ENCODE measurements at regions not wholly inside any gene's neighbourhood (a gene's known extent, or its start where the extent isn't known, plus 50 kb on each side); places are given as distances from the start of the nearest gene placed in this dataset.

DNA sequence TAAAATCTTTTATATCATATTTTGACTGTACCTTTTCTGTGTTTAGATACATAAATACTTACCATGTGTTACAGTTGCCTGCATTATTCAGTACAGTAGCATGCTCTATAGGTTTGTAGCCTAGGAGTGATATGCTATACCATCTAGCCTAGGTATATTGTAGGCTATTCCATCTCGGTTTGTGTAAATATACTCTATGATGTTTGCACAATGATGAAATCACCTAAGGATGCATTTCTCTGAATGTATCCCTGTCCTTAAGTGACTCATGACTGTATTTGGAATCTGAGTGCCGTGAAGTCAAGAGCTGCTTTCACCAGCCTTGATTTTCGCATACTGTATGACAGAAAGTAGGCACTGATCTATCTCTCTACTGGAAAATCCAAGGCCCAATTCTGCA lies 129.9 kb downstream of the UTRN start:
- TF ChIP-seq RAD21 (IDR thresholded peaks at IDR 0.05; ENCODE audit: low read depth): no peak
- TF ChIP-seq, protein P1, sequence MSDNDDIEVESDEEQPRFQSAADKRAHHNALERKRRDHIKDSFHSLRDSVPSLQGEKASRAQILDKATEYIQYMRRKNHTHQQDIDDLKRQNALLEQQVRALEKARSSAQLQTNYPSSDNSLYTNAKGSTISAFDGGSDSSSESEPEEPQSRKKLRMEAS (IDR thresholded peaks at IDR 0.05): no peak
- no peak for TF ChIP-seq TEAD4 (IDR thresholded peaks at IDR 0.05)
- no peak for TF ChIP-seq CREB1 (IDR thresholded peaks at IDR 0.05; ENCODE audit: low read depth)
- TF ChIP-seq CEBPB (IDR thresholded peaks at IDR 0.05): no peak
- TF ChIP-seq, protein P2, sequence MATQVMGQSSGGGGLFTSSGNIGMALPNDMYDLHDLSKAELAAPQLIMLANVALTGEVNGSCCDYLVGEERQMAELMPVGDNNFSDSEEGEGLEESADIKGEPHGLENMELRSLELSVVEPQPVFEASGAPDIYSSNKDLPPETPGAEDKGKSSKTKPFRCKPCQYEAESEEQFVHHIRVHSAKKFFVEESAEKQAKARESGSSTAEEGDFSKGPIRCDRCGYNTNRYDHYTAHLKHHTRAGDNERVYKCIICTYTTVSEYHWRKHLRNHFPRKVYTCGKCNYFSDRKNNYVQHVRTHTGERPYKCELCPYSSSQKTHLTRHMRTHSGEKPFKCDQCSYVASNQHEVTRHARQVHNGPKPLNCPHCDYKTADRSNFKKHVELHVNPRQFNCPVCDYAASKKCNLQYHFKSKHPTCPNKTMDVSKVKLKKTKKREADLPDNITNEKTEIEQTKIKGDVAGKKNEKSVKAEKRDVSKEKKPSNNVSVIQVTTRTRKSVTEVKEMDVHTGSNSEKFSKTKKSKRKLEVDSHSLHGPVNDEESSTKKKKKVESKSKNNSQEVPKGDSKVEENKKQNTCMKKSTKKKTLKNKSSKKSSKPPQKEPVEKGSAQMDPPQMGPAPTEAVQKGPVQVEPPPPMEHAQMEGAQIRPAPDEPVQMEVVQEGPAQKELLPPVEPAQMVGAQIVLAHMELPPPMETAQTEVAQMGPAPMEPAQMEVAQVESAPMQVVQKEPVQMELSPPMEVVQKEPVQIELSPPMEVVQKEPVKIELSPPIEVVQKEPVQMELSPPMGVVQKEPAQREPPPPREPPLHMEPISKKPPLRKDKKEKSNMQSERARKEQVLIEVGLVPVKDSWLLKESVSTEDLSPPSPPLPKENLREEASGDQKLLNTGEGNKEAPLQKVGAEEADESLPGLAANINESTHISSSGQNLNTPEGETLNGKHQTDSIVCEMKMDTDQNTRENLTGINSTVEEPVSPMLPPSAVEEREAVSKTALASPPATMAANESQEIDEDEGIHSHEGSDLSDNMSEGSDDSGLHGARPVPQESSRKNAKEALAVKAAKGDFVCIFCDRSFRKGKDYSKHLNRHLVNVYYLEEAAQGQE (IDR thresholded peaks at IDR 0.05; ENCODE audit: low read depth): no peak
- TF ChIP-seq, protein P3, sequence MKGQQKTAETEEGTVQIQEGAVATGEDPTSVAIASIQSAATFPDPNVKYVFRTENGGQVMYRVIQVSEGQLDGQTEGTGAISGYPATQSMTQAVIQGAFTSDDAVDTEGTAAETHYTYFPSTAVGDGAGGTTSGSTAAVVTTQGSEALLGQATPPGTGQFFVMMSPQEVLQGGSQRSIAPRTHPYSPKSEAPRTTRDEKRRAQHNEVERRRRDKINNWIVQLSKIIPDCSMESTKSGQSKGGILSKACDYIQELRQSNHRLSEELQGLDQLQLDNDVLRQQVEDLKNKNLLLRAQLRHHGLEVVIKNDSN (IDR thresholded peaks at IDR 0.05): no peak
